GM19351 (cell line): ENCODE measurements at regions not wholly inside any gene's neighbourhood (a gene's known extent, or its start where the extent isn't known, plus 50 kb on each side); places are given as distances from the start of the nearest gene placed in this dataset.

Experiments used
- ATAC-seq: cut with Tn5 transposase; IDR thresholded peaks from one replicate; pipeline ENCODE4 v1.9.1; 2021; ENCODE audit warnings: mild to moderate bottlenecking, moderate library complexity; ENCODE audit not compliant: unreplicated experiment

GRCh38 chr1:185515696-185516095 is 198.7 kb upstream of the IVNS1ABP start:
- ATAC-seq = no peak

GRCh38 chr1:185514311-185514710 is 197.3 kb upstream of the IVNS1ABP start:
- no peak for ATAC-seq

- ATAC-seq = no peak
Measured at GRCh38 chr1:185512442-185512841, 195.4 kb upstream of the IVNS1ABP start.

GRCh38 chr1:185501099-185501498 is 184.1 kb upstream of the IVNS1ABP start:
- ATAC-seq = no peak

- ATAC-seq = no peak
Measured at GRCh38 chr1:185500001-185500626, 183.1 kb upstream of the IVNS1ABP start.

- ATAC-seq = no peak
Measured at GRCh38 chr1:185498207-185498606, 181.2 kb upstream of the IVNS1ABP start.

GRCh38 chr1:185497177-185497576 is 180.1 kb upstream of the IVNS1ABP start:
- ATAC-seq = no peak

GRCh38 chr1:185495898-185496297 is 178.9 kb upstream of the IVNS1ABP start:
- no peak for ATAC-seq

- ATAC-seq = no peak
Measured at GRCh38 chr1:185495007-185495406, 178.0 kb upstream of the IVNS1ABP start.

GRCh38 chr1:185492089-185492825 is 175.2 kb upstream of the IVNS1ABP start:
- no peak for ATAC-seq

- ATAC-seq = no peak
Measured at GRCh38 chr1:185491604-185492003, 174.6 kb upstream of the IVNS1ABP start.

- ATAC-seq = no peak
Measured at GRCh38 chr1:185490924-185491323, 173.9 kb upstream of the IVNS1ABP start.

GRCh38 chr1:185489406-185489805 is 172.4 kb upstream of the IVNS1ABP start:
- ATAC-seq = no peak

GRCh38 chr1:185488808-185489207 is 171.8 kb upstream of the IVNS1ABP start:
- ATAC-seq = no peak

GRCh38 chr1:185487936-185488335 is 170.9 kb upstream of the IVNS1ABP start:
- ATAC-seq = no peak

GRCh38 chr1:185487026-185487425 is 170.0 kb upstream of the IVNS1ABP start:
- ATAC-seq = no peak

GRCh38 chr1:185486346-185486745 is 169.3 kb upstream of the IVNS1ABP start:
- no peak for ATAC-seq

- ATAC-seq = no peak
Measured at GRCh38 chr1:185483664-185484450, 166.8 kb upstream of the IVNS1ABP start.

GRCh38 chr1:185483217-185483616 is 166.2 kb upstream of the IVNS1ABP start:
- no peak for ATAC-seq

GRCh38 chr1:185480545-185480944 is 163.5 kb upstream of the IVNS1ABP start:
- ATAC-seq = no peak

- no peak for ATAC-seq
Measured at GRCh38 chr1:185479796-185480195, 162.8 kb upstream of the IVNS1ABP start.

- ATAC-seq = no peak
Measured at GRCh38 chr1:185478877-185479276, 161.8 kb upstream of the IVNS1ABP start.
